H1 (cell line): ENCODE measurements at regions not wholly inside any gene's neighbourhood (a gene's known extent, or its start where the extent isn't known, plus 50 kb on each side); places are given as distances from the start of the nearest gene placed in this dataset.

Source experiments
- CTCF ChIA-PET: fragments of 300-600 bp; sonication (Branson Sonifier 250); formaldehyde crosslinking; loops from one replicate; lab custom pipeline; 2021; ENCODE audit not compliant: partially characterized antibody; lab: Charles Lee
- POLR2A ChIA-PET: fragments of 300-600 bp; sonication (Branson Sonifier 250); formaldehyde crosslinking; loops from one replicate; lab custom pipeline; 2021; ENCODE audit warnings: inconsistent platforms; ENCODE audit not compliant: partially characterized antibody; lab: Charles Lee
- DNase-seq, 2 experiments: peaks; one replicate each; pipeline versions ENCODE4 v3.0.0 to v3.0.0-alpha.2; 2010 to 2022; ENCODE audit warnings: low spot score in 2 of 2, low read depth in 1 of 2, mixed read lengths in 1 of 2
- FAIRE-seq: peaks from 2 replicates; lab custom pipeline; 2011; peaks lifted over from hg19 to GRCh38; lab: Jason Lieb, UNC
- H2AFZ ChIP-seq: 2 replicates; pipeline ENCODE4 v1.8.1; 2012; ENCODE audit warnings: low read length, inconsistent platforms
- H2AK5ac ChIP-seq: 2 replicates; pipeline ENCODE4 v1.6.1; 2013; ENCODE audit warnings: low read depth, low read length
- H2BK120ac ChIP-seq: replicated peaks from 2 replicates; pipeline ENCODE3; 2013; ENCODE audit warnings: low read depth, low read length, inconsistent platforms
- H2BK12ac ChIP-seq: 2 replicates; pipeline ENCODE4 v1.6.1; 2013; ENCODE audit warnings: low read depth, low read length
- H2BK15ac ChIP-seq: 2 replicates; pipeline ENCODE4 v1.6.1; 2013; ENCODE audit warnings: low read length
- H2BK20ac ChIP-seq: 2 replicates; pipeline ENCODE4 v1.6.1; 2013; ENCODE audit warnings: low read length
- H2BK5ac ChIP-seq: 2 replicates; pipeline ENCODE4 v1.6.1; 2013; ENCODE audit warnings: low read depth, low read length
- H3K14ac ChIP-seq: 2 replicates; pipeline ENCODE4 v1.6.1; 2013; ENCODE audit warnings: inconsistent platforms; ENCODE audit not compliant: insufficient read length
- H3K18ac ChIP-seq: 2 replicates; pipeline ENCODE4 v1.6.1; 2013; ENCODE audit warnings: low read length; ENCODE audit errors: extremely low read depth
- H3K23ac ChIP-seq: 2 replicates; pipeline ENCODE4 v1.6.1; 2013; ENCODE audit warnings: inconsistent platforms; ENCODE audit not compliant: insufficient read length
- H3K23me2 ChIP-seq: 2 replicates; pipeline ENCODE4 v1.6.1; 2013; ENCODE audit warnings: low read depth, low read length
- H3K27ac ChIP-seq: 2 replicates; pipeline ENCODE4 v1.6.1; 2011; ENCODE audit warnings: low read depth, low read length, inconsistent platforms
- H3K27me3 ChIP-seq, 4 experiments: replicated peaks in 1 of 4; 1 replicate in 1 of 4; 2 replicates in 3 of 4; pipeline versions ENCODE4 v1.6.1 to v1.8.1; 2011 to 2013; ENCODE audit warnings: low read length in 3 of 4, mild to moderate bottlenecking in 3 of 4, inconsistent platforms in 2 of 4, mixed read lengths in 2 of 4, moderate library complexity in 1 of 4; ENCODE audit not compliant: control insufficient read depth in 3 of 4, insufficient read depth in 3 of 4; ENCODE audit errors: extremely low read depth in 1 of 4
- H3K36me3 ChIP-seq, 4 experiments: 2 replicates each; pipeline versions ENCODE4 v1.6.1 to v1.8.1; 2011 to 2013; ENCODE audit warnings: mild to moderate bottlenecking in 4 of 4, low read length in 3 of 4, moderate library complexity in 2 of 4, control low read depth in 1 of 4, inconsistent platforms in 1 of 4; ENCODE audit not compliant: insufficient read depth in 4 of 4, control insufficient read depth in 2 of 4
- H3K4ac ChIP-seq: replicated peaks from 2 replicates; pipeline ENCODE3; 2013; ENCODE audit warnings: low read length, low read depth, mixed read lengths, inconsistent platforms; ENCODE audit not compliant: insufficient read length
- H3K4me1 ChIP-seq, 4 experiments: replicated peaks in 1 of 4; 1 replicate in 1 of 4; 2 replicates in 3 of 4; pipeline versions ENCODE4 v1.6.1 to v1.8.1; 2011 to 2013; ENCODE audit warnings: low read length in 3 of 4, inconsistent platforms in 2 of 4, mixed read lengths in 1 of 4; ENCODE audit not compliant: insufficient read depth in 4 of 4, control insufficient read depth in 3 of 4
- H3K4me2 ChIP-seq, 2 experiments: 2 replicates each; pipeline versions ENCODE4 v1.6.1 to v1.8.1; 2011 to 2013; ENCODE audit warnings: low read depth in 2 of 2, low read length in 2 of 2, control low read depth in 1 of 2, inconsistent platforms in 1 of 2, mild to moderate bottlenecking in 1 of 2; ENCODE audit not compliant: insufficient read depth in 1 of 2
- H3K4me3 ChIP-seq, 4 experiments: fragments of 200-600, 300-600 bp in 1 of 4; sonication (generic), shearing (Covaris generic), sonication (Bioruptor Twin) in 1 of 4; 2 replicates each; pipeline versions ENCODE4 v1.5.1 to v1.8.1; 2011 to 2016; ENCODE audit warnings: low read length in 4 of 4, low read depth in 3 of 4, control low read depth in 2 of 4, inconsistent platforms in 2 of 4, mild to moderate bottlenecking in 2 of 4, mixed read lengths in 1 of 4, moderate library complexity in 1 of 4; ENCODE audit not compliant: insufficient read depth in 2 of 4; ENCODE audit errors: extremely low read depth in 1 of 4
- H3K56ac ChIP-seq: replicated peaks from 2 replicates; pipeline ENCODE3; 2013; ENCODE audit warnings: low read depth, mild to moderate bottlenecking, mixed read lengths, low read length, inconsistent platforms; ENCODE audit not compliant: insufficient read length
- H3K79me1 ChIP-seq: 2 replicates; pipeline ENCODE4 v1.6.1; 2013; ENCODE audit warnings: low read depth, low read length, control low read depth
- H3K79me2 ChIP-seq, 2 experiments: 2 replicates each; pipeline versions ENCODE4 v1.6.1 to v1.8.1; 2012 to 2013; ENCODE audit warnings: low read length in 2 of 2, mild to moderate bottlenecking in 2 of 2, inconsistent platforms in 1 of 2; ENCODE audit not compliant: insufficient read depth in 2 of 2, control insufficient read depth in 1 of 2
- H3K9ac ChIP-seq, 4 experiments: replicated peaks in 1 of 4; 1 replicate in 1 of 4; 2 replicates in 3 of 4; pipeline versions ENCODE4 v1.6.1 to v1.8.1; 2011 to 2013; ENCODE audit warnings: low read depth in 3 of 4, low read length in 3 of 4, control low read depth in 2 of 4, mild to moderate bottlenecking in 2 of 4, moderate library complexity in 2 of 4, inconsistent platforms in 1 of 4; ENCODE audit errors: extremely low read depth in 1 of 4
- H3K9me3 ChIP-seq, 2 experiments: 2 replicates each; pipeline versions ENCODE4 v1.6.1 to v1.8.1; 2012 to 2013; ENCODE audit warnings: mild to moderate bottlenecking in 2 of 2, moderate library complexity in 2 of 2, control low read depth in 1 of 2, inconsistent platforms in 1 of 2, low read depth in 1 of 2, low read length in 1 of 2, mixed read lengths in 1 of 2; ENCODE audit not compliant: insufficient read depth in 2 of 2
- H4K20me1 ChIP-seq, 2 experiments: replicated peaks in 1 of 2; 2 replicates each; pipeline versions ENCODE3 to v1.8.1; 2011 to 2013; ENCODE audit warnings: inconsistent platforms in 2 of 2, low read length in 2 of 2, mild to moderate bottlenecking in 1 of 2; ENCODE audit not compliant: insufficient read depth in 2 of 2, control insufficient read depth in 1 of 2
- H4K5ac ChIP-seq: 2 replicates; pipeline ENCODE4 v1.6.1; 2013; ENCODE audit warnings: low read length, low read depth, mixed read lengths, inconsistent platforms; ENCODE audit not compliant: insufficient read length
- H4K8ac ChIP-seq: 2 replicates; pipeline ENCODE4 v1.8.0; 2013; ENCODE audit warnings: mild to moderate bottlenecking, moderate library complexity, low read length, inconsistent platforms; ENCODE audit not compliant: insufficient read depth; ENCODE audit errors: extremely low read depth
- H4K91ac ChIP-seq: replicated peaks from 2 replicates; pipeline ENCODE3; 2013; ENCODE audit warnings: low read length, mixed read lengths, inconsistent platforms; ENCODE audit not compliant: insufficient read length
- ASH2L ChIP-seq: fragments of 200-600, 300-600 bp; sonication (generic); IDR thresholded peaks from one replicate; pipeline ENCODE4 v1.7.1; 2017; ENCODE audit warnings: low read length
- BACH1 ChIP-seq: IDR thresholded peaks from 2 replicates; pipeline ENCODE4 v1.6.1; 2012; ENCODE audit warnings: low read length, improper control_type of control experiment
- CHD2 ChIP-seq: IDR thresholded peaks from 2 replicates; pipeline ENCODE4 v1.6.1; 2012; ENCODE audit warnings: low read length, improper control_type of control experiment
- GABPA ChIP-seq: IDR thresholded peaks from 2 replicates; pipeline ENCODE4 v1.6.1; 2011; ENCODE audit warnings: mild to moderate bottlenecking, low read length, moderate library complexity, borderline replicate concordance; ENCODE audit not compliant: insufficient read depth
- JUN ChIP-seq: IDR thresholded peaks from 2 replicates; pipeline ENCODE4 v1.6.1; 2011; ENCODE audit warnings: low read depth, mild to moderate bottlenecking, improper control_type of control experiment, low read length
- POU5F1 ChIP-seq: IDR thresholded peaks from 2 replicates; pipeline ENCODE4 v1.6.1; 2011; ENCODE audit warnings: low read depth, mild to moderate bottlenecking, low read length, moderate library complexity
- RNF2 ChIP-seq: fragments of 200-900, 300-1000 bp; sonication (generic); IDR thresholded peaks from 2 replicates; pipeline ENCODE4 v1.7.1; 2016; ENCODE audit warnings: borderline replicate concordance, low read depth, mild to moderate bottlenecking, antibody characterized with exemption, low read length; ENCODE audit not compliant: poor library complexity, severe bottlenecking; ENCODE audit errors: missing control alignments
- SIN3A ChIP-seq, 2 experiments: IDR thresholded peaks in 1 of 2; conservative IDR thresholded peaks in 1 of 2; 2 replicates each; pipeline ENCODE4 v1.6.1; 2011 to 2012; ENCODE audit warnings: low read length in 2 of 2, improper control_type of control experiment in 1 of 2, low read depth in 1 of 2, mild to moderate bottlenecking in 1 of 2
- SP1 ChIP-seq: IDR thresholded peaks from 2 replicates; pipeline ENCODE4 v1.6.1; 2011; ENCODE audit warnings: low read depth, low read length
- SRF ChIP-seq: IDR thresholded peaks from 2 replicates; pipeline ENCODE4 v1.6.1; 2011; ENCODE audit warnings: mild to moderate bottlenecking, low read depth, low read length, moderate library complexity
- TEAD4 ChIP-seq: IDR thresholded peaks from 2 replicates; pipeline ENCODE4 v1.6.1; 2012; ENCODE audit warnings: low read depth, low read length, inconsistent platforms, mixed read lengths
- YY1 ChIP-seq: IDR thresholded peaks from 2 replicates; pipeline ENCODE4 v1.6.1; 2011; ENCODE audit warnings: low read depth, mild to moderate bottlenecking, low read length
- ZNF274 ChIP-seq: IDR thresholded peaks from 2 replicates; pipeline ENCODE4 v1.7.0; 2012; ENCODE audit warnings: low read length, borderline replicate concordance; ENCODE audit errors: extremely low read depth
- whole genome bisulfite sequencing, 2 experiments: shearing (Covaris generic) in 1 of 2; methylation state at CpG; one replicate each; pipeline versions ENCODE4 v1.1.6 to v1.1.7; 2013 to 2015; ENCODE audit warnings: low lambda C conversion rate in 2 of 2, mixed read lengths in 2 of 2, inconsistent platforms in 1 of 2, low coverage in 1 of 2, missing lambda C conversion rate in 1 of 2; ENCODE audit not compliant: insufficient replicate concordance in 2 of 2, insufficient coverage in 1 of 2, insufficient read length in 1 of 2; ENCODE audit errors: extremely low coverage in 1 of 2, missing lambda C conversion rate in 1 of 2; 5-methylcytosine and 5-hydroxymethylcytosine counted together
- TF ChIP-seq, protein P1 (sequence below): IDR thresholded peaks from 2 replicates; pipeline ENCODE4 v1.6.1; 2012; ENCODE audit warnings: low read length, inconsistent platforms

DNA sequence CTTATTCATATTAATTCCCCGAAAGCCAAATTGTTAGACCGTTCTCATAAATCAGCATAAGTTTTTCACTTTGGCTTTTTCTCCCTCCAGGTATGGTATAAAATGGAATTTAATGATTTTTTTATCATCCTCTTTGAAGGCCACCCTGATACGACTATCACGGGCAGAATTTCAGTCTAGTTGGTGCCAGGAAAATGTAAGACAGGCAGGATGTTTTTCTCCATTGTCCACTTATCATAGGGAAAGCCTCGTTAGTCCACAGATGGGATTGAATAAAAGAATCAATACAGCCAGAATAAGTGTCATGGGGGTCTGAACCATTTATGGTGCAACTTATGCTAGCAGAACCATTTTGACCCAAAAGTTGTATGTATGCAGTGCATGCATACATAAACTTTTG lies 566.0 kb upstream of the ARGLU1 start:
- H2AK5ac ChIP-seq, result no peak overlapping the region
- no peaks in the 10 kb centered on the region for H3K4me1 ChIP-seq
- TF ChIP-seq, protein P1, sequence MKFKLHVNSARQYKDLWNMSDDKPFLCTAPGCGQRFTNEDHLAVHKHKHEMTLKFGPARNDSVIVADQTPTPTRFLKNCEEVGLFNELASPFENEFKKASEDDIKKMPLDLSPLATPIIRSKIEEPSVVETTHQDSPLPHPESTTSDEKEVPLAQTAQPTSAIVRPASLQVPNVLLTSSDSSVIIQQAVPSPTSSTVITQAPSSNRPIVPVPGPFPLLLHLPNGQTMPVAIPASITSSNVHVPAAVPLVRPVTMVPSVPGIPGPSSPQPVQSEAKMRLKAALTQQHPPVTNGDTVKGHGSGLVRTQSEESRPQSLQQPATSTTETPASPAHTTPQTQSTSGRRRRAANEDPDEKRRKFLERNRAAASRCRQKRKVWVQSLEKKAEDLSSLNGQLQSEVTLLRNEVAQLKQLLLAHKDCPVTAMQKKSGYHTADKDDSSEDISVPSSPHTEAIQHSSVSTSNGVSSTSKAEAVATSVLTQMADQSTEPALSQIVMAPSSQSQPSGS, result no peak
- TF ChIP-seq SRF (no peak), CHD2 (no peak), ASH2L (no peak), YY1 (no peak), POU5F1 (no peak), ZNF274 (no peak), TEAD4 (no peak), SP1 (no peak), RNF2 (no peak), JUN (no peak), BACH1 (no peak), GABPA (no peak), SIN3A (conservative IDR thresholded peaks at IDR 0.05 in 1 of 2, IDR thresholded peaks at IDR 0.05 in 1 of 2; ENCODE audit: low read depth in 1 of 2, low read length in 2 of 2) (no peak)

More for the DNA sequence above, 566.0 kb upstream of the ARGLU1 start:
- H3K23me2 ChIP-seq, result no peaks in the 10 kb centered on the region; the same call in 1 of the 2 replicates
- no peak overlapping the region for H4K8ac ChIP-seq
- H2BK15ac ChIP-seq, result no peak overlapping the region
- no peaks in the 10 kb centered on the region for H3K79me2 ChIP-seq
- H3K36me3 ChIP-seq, result no peaks in the 10 kb centered on the region
- H2BK12ac ChIP-seq, result no peak overlapping the region
- no peaks in the 10 kb centered on the region for H3K27me3 ChIP-seq
- no peak overlapping the region for H2BK20ac ChIP-seq
- H4K20me1 ChIP-seq, result no peaks in the 10 kb centered on the region
- H3K27ac ChIP-seq, result no peak overlapping the region
- H3K4me3 ChIP-seq, result no peak overlapping the region
- no peak for DNase-seq
- WGBS, 2 experiments, result 88% methylated on average over 5 of the region's 5 CpGs; no CpG with 5 or more reads in 1 of the 2 experiments
- no peak for FAIRE-seq
- no peaks in the 10 kb centered on the region for H3K79me1 ChIP-seq
- H2BK120ac ChIP-seq, result no peak overlapping the region
- ChIA-PET CTCF (interaction anchor here (1.3 kb wide), 1 partner anchor 10 kb away, joined by 3 read pairs; no protein-coding TSS in a partner anchor), POLR2A (no interaction called here)
- no peak overlapping the region for H3K56ac ChIP-seq
- H3K18ac ChIP-seq, result no peak overlapping the region
- no peak overlapping the region for H3K23ac ChIP-seq
- H3K4me2 ChIP-seq, result no peak overlapping the region
- H3K9me3 ChIP-seq, result no peaks in the 10 kb centered on the region
- no peak overlapping the region for H4K5ac ChIP-seq
- no peak overlapping the region for H3K9ac ChIP-seq
- H2BK5ac ChIP-seq, result no peak overlapping the region
- no peak overlapping the region for H3K4ac ChIP-seq
- no peak overlapping the region for H4K91ac ChIP-seq
- no peak overlapping the region for H3K14ac ChIP-seq
- no peak overlapping the region for H2AFZ ChIP-seq
